HG02610 (cell line): ENCODE measurements at regions not wholly inside any gene's neighbourhood (a gene's known extent, or its start where the extent isn't known, plus 50 kb on each side); places are given as distances from the start of the nearest gene placed in this dataset.
"Not testable (repeated sequence)": the region's sequence is repeated elsewhere in the genome, so short reads cannot be mapped to it uniquely, and the experiment has no call there.

Source experiments
- ATAC-seq: cut with Tn5 transposase; IDR thresholded peaks from one replicate; pipeline ENCODE4 v1.9.1; 2021; ENCODE audit warnings: mild to moderate bottlenecking, moderate library complexity; ENCODE audit not compliant: unreplicated experiment

GRCh38 chr14:30218907-30219306 is 291.3 kb upstream of the PRKD1 start:
- ATAC-seq, result no peak

GRCh38 chr14:30221546-30221945 is 293.9 kb upstream of the PRKD1 start:
- ATAC-seq, result no peak

GRCh38 chr14:30223385-30223785 is 295.7 kb upstream of the PRKD1 start:
- no peak for ATAC-seq

DNA sequence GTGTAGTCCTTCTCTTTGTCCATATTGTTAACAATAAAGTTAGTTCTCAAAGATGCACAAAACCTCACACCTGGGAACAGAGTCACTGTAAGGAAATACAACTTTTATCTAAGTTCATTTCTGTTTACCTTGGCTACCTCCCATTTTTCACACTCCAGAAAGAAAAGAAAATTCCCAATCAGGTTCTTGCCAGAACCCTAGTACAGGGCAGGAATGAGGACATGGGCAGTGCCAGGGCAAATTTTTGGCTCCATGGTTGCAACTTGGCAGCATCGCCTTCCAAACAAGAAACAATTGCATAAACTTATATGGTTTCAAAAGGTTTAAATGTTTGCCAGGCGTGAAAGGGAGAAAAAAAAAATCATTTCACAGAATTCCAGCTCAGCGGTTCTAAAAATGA is 296.3 kb upstream of the PRKD1 start:
- no peak for ATAC-seq

- no peak for ATAC-seq
Measured at GRCh38 chr14:30225176-30225575, 297.5 kb upstream of the PRKD1 start.

DNA sequence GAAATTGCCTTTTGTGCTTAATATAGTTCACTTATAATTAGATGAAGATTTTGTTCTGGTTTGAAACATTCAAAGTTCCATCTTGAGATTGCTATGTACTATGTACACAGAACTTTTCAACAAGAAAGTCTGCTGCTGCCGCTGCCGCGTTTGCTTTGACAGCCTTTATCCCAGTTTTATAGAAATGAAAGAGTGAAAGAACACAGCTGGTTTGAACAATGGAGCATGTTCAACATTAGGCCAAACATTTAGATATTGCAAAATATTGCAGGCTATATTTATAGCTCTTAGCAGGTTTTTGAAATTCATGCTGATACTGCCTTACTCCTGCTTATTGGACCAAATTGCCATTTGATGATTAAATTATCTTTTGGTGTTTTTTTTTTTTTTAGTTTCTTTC is 299.8 kb upstream of the PRKD1 start:
- no peak for ATAC-seq

- ATAC-seq, result no peak
Measured at GRCh38 chr14:30227876-30228275, 300.2 kb upstream of the PRKD1 start.

- no peak for ATAC-seq
Measured at GRCh38 chr14:30230719-30231118, 303.1 kb upstream of the PRKD1 start.

DNA sequence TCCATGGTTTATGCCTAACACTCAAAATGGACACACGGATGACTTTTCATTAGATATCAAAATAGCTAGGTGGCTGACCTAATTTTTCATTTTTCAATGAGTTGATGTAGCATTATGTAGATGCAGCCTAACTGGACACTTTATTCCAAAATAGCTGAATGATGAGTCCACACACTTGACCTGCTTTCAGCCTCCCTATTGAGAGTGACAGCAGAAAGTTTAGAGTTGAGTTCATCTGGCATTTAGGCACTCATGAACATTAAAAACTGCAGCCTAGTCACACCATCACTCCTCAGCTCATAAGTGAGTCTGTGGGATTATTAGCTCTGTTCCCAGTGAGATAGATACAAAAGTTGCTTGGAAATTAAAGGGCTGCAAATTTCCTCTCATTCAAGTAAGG is 307.3 kb upstream of the PRKD1 start:
- no peak for ATAC-seq

- no peak for ATAC-seq
Measured at GRCh38 chr14:30235485-30235884, 307.8 kb upstream of the PRKD1 start.

DNA sequence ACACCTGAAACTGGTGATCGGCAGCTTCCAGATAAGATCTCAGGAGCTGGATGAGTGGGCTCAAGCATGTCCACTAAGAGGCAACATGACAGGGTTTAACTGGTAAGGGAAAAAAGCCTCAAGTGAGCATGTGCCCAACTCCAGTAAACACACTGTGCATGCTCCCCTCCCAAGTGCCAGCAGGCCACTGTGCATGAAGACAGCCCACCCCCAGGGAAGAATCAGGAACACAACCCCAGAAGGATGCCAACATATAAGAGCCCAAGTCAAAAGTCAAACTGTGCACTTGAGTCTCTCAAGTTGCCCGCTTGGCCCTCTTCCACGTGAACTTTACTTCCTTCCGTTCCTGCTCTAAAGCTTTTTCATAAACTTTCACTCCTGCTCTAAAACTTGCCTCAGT is 311.3 kb upstream of the PRKD1 start:
- ATAC-seq, result no peak

GRCh38 chr14:30240018-30240417 is 312.4 kb upstream of the PRKD1 start:
- ATAC-seq, result no peak

GRCh38 chr14:30240685-30241084 is 313.0 kb upstream of the PRKD1 start:
- no peak for ATAC-seq

GRCh38 chr14:30242744-30243143 is 315.1 kb upstream of the PRKD1 start:
- ATAC-seq, result no peak

DNA sequence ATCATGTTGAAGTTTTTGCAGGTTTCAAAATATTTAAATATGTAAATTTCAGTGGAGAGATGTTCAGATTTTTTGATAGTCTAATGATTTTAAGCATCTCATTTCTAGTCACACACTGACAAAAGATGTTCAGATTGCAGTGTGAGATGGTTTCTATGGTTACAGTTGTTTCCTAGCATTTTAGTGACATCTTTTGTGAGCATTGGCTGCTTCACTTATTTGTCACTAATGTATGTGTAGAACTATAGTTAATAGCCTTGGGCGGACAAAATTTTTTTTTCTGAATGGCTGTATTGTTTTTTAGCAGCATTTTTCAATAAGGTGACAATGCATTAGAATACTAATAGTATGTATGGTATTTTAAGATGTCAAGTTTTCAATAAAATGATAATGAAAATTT is 315.6 kb upstream of the PRKD1 start:
- ATAC-seq, result no peak

DNA sequence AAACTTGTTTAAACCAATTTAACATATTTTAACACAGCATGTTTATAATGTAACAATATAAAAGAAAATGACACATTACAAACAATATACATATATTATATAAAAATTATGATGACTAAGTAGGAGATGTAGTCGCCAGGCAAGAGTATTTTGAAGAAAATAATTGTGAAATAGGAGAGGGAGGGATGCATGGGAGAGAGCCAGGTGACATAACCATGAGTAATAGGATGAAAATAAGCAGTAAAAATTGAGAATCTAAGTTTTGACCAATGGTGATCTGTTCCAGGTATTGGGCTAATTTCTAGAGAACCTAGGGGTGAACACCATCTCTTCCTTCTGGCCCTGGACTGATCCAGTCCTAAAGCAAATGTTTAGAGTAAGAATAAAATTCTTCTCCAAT is 315.2 kb upstream of the G2E3 start:
- no peak for ATAC-seq

GRCh38 chr14:30244348-30244747 is 314.6 kb upstream of the G2E3 start:
- not testable (repeated sequence) for ATAC-seq

GRCh38 chr14:30251017-30251416 is 307.9 kb upstream of the G2E3 start:
- no peak for ATAC-seq

GRCh38 chr14:30251557-30252100 is 307.3 kb upstream of the G2E3 start:
- no peak for ATAC-seq

DNA sequence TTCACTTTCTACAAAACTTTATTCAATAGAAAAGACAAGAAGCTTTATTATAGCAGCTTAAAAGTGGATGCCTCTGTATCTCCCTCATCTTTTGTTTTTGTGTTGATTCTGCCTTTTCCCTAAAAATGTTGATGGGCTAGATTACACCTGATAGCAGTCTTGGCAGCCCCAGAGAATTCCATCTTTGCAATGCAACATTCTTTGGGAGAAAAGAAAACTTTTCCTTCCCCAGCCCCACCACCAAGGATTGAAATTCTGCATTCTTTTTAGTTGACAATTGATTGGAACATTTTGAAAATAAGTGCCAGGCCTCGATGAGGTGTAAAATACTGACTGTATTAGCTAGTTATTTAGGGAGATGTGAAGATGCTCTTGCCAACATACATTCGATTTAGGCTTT is 306.8 kb upstream of the G2E3 start:
- ATAC-seq, result no peak

DNA sequence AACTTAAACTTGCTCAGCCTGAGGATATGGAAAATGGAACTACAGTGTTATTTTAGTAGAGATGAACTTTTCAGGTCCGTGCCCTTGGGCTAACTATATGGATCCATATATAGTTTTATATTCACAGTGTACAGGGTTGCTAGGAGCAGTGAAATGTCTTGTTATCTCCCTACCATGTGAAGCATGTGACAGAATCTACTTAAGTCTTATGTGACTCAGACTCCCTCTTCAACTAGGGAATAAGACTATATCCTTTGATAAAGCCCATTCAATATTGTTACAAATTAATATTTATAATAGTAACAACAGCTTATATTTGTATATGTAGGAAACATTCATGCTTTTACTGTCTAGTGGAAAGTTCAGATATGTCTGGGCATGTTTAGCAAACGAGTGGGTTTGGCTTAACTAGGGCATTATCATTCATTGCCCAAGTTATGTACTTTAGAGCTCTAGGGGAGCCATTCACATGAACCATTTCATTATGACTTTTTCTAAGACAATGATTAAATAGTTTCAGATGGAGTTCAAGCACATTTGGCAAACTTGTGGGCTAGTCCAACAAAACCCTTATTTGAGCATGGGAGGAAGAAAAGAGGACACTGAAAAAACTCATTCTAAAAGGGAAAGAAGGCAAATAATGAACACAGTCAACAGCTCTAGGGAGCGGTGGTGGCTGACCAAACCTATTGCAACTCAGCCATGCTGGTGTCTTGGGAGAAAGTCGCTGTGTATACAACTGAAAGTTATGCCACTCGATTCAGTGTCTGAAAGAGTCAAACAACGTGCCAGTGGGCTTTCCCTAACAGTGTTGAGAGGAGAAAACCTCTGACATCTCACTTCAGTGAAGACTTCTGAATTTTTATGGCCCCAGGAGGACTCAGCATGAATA is 305.9 kb upstream of the G2E3 start:
- ATAC-seq, result no peak

DNA sequence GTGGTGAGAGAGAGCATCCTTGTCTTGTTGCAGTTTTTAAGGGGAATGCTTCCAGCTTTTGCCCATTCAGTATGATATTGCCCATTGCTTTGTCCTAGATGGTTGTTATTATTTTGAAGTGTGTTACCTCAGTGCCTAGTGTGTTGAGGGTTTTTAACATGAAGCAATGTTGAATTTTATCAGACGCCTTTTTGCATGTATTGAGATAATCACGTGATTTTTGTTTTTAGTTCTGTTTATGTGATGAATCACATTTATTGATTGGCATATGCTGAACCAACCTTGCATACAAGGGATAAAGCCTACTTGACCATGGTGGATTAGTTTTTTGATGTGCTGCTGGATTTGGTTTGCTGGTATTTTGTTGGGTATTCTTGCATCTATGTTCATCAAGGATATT is 302.3 kb upstream of the G2E3 start:
- no peak for ATAC-seq
